GM23338 (cell line): ENCODE measurements at regions not wholly inside any gene's neighbourhood (a gene's known extent, or its start where the extent isn't known, plus 50 kb on each side); places are given as distances from the start of the nearest gene placed in this dataset.

Experiments
- ATAC-seq: fragments of 200-7000 bp; cut with Tn5 transposase; 3 replicates; pipeline ENCODE4 v1.9.1; 2020
- DNase-seq: peaks from one replicate; pipeline ENCODE4 v3.0.0-alpha.2; 2015; ENCODE audit warnings: low spot score
- H2AFZ ChIP-seq: fragments of 200-600 bp; sonication (generic); 2 replicates; pipeline ENCODE4 v1.8.0; 2016; ENCODE audit warnings: antibody characterized with exemption, mild to moderate bottlenecking, moderate library complexity
- H3F3A ChIP-seq: fragments of 200-600 bp; sonication (generic); replicated peaks from 2 replicates; pipeline ENCODE4 v1.8.0; 2017; ENCODE audit warnings: antibody characterized with exemption, mixed run types, low read depth
- H3K27ac ChIP-seq: fragments of 200-600 bp; sonication (generic); 2 replicates; pipeline ENCODE4 v1.6.1; 2016; ENCODE audit warnings: low read depth
- H3K27me3 ChIP-seq: fragments of 200-600 bp; sonication (generic); 2 replicates; pipeline ENCODE4 v1.8.0; 2016; ENCODE audit warnings: mild to moderate bottlenecking, mixed run types, moderate library complexity; ENCODE audit not compliant: insufficient read depth
- H3K36me3 ChIP-seq: fragments of 200-600 bp; sonication (generic); 2 replicates; pipeline ENCODE4 v1.8.0; 2016; ENCODE audit warnings: mild to moderate bottlenecking; ENCODE audit not compliant: insufficient read depth
- H3K4me1 ChIP-seq: fragments of 200-600 bp; sonication (generic); 2 replicates; pipeline ENCODE4 v1.8.0; 2016; ENCODE audit warnings: mild to moderate bottlenecking, moderate library complexity; ENCODE audit not compliant: insufficient read depth
- H3K4me2 ChIP-seq: fragments of 200-600 bp; sonication (generic); 2 replicates; pipeline ENCODE4 v1.7.1; 2017; ENCODE audit warnings: mixed run types
- H3K4me3 ChIP-seq: fragments of 200-600 bp; sonication (generic); 2 replicates; pipeline ENCODE4 v1.6.1; 2016; ENCODE audit warnings: mixed run types
- H3K79me2 ChIP-seq: fragments of 200-600 bp; sonication (generic); replicated peaks from 2 replicates; pipeline ENCODE4 v1.8.0; 2017; ENCODE audit warnings: mild to moderate bottlenecking; ENCODE audit not compliant: insufficient read depth
- H3K9me2 ChIP-seq: fragments of 200-600 bp; sonication (generic); 2 replicates; pipeline ENCODE4 v1.8.0; 2017; ENCODE audit not compliant: insufficient read depth
- H4K20me1 ChIP-seq: fragments of 200-600 bp; sonication (generic); replicated peaks from 2 replicates; pipeline ENCODE4 v1.8.0; 2017; ENCODE audit warnings: mild to moderate bottlenecking; ENCODE audit not compliant: insufficient read depth
- H3K27ac Mint-ChIP-seq: 2 replicates; pipeline ENCODE4 v1.8.0; 2020; ENCODE audit warnings: inconsistent platforms, mild to moderate bottlenecking, moderate library complexity, mixed read lengths
- H3K27me3 Mint-ChIP-seq: 3 replicates; pipeline ENCODE4 v1.8.0; 2022; ENCODE audit warnings: low read depth, mild to moderate bottlenecking, moderate library complexity, mixed read lengths, inconsistent platforms; ENCODE audit not compliant: insufficient read depth, poor library complexity
- H3K36me3 Mint-ChIP-seq: 3 replicates; pipeline ENCODE4 v1.8.0; 2021; ENCODE audit warnings: low read depth, mild to moderate bottlenecking, inconsistent platforms, moderate library complexity, mixed read lengths
- H3K4me1 Mint-ChIP-seq: 3 replicates; pipeline ENCODE4 v1.8.0; 2020; ENCODE audit warnings: mild to moderate bottlenecking, inconsistent platforms, mixed read lengths
- H3K4me3 Mint-ChIP-seq: 3 replicates; pipeline ENCODE4 v1.8.0; 2021; ENCODE audit warnings: moderate library complexity, mild to moderate bottlenecking, inconsistent platforms, mixed read lengths
- H3K9me3 Mint-ChIP-seq: 3 replicates; pipeline ENCODE4 v1.8.0; 2020; ENCODE audit warnings: moderate library complexity, mild to moderate bottlenecking, inconsistent platforms, mixed read lengths
- CREB1 ChIP-seq: fragments of 250-450 bp; sonication (Bioruptor Pico); IDR thresholded peaks from 2 replicates; pipeline ENCODE4 v1.5.0; 2020; ENCODE audit warnings: low read depth, mild to moderate bottlenecking, moderate library complexity
- EZH2 ChIP-seq: fragments of 200-600 bp; sonication (generic); IDR thresholded peaks from one replicate; pipeline ENCODE4 v1.8.0; 2017; ENCODE audit warnings: antibody characterized with exemption, mild to moderate bottlenecking, low read depth; ENCODE audit not compliant: unreplicated experiment
- EZH2phosphoT487 ChIP-seq: fragments of 200-600 bp; sonication (generic); IDR thresholded peaks from one replicate; pipeline ENCODE4 v1.8.1; 2018; ENCODE audit warnings: antibody characterized with exemption; ENCODE audit not compliant: unreplicated experiment
- JUNB ChIP-seq: IDR thresholded peaks from one replicate; pipeline ENCODE4 v1.6.1; 2016; ENCODE audit warnings: antibody characterized with exemption; ENCODE audit not compliant: unreplicated experiment
- NANOG ChIP-seq: IDR thresholded peaks from 2 replicates; pipeline ENCODE4 v1.6.1; 2016; ENCODE audit warnings: antibody characterized with exemption, borderline replicate concordance
- STAT1 ChIP-seq: IDR thresholded peaks from one replicate; pipeline ENCODE4 v1.6.1; 2016; ENCODE audit warnings: antibody characterized with exemption; ENCODE audit not compliant: unreplicated experiment
- ZNF331 ChIP-seq: fragments of 250-450 bp; sonication (Bioruptor Pico); IDR thresholded peaks from 2 replicates; pipeline ENCODE4 v1.5.0; 2020; ENCODE audit warnings: low read depth, mild to moderate bottlenecking, moderate library complexity
- TF ChIP-seq, protein P1 (sequence below): fragments of 250-450 bp; sonication (Bioruptor Pico); IDR thresholded peaks from 2 replicates; pipeline ENCODE4 v1.5.0; 2020; ENCODE audit warnings: mild to moderate bottlenecking, moderate library complexity
- TF ChIP-seq, protein P2 (sequence below), 2 experiments: fragments of 200-600 bp in 1 of 2; sonication (generic) in 1 of 2; conservative IDR thresholded peaks; 2 replicates each; pipeline versions ENCODE4 v1.5.1 to v1.6.1; 2016 to 2017; ENCODE audit warnings: antibody characterized with exemption in 2 of 2, low read depth in 2 of 2, mild to moderate bottlenecking in 2 of 2, moderate library complexity in 1 of 2
- TF ChIP-seq, protein P3 (sequence below): IDR thresholded peaks from 2 replicates; pipeline ENCODE4 v1.6.1; 2016; ENCODE audit warnings: antibody characterized with exemption

DNA sequence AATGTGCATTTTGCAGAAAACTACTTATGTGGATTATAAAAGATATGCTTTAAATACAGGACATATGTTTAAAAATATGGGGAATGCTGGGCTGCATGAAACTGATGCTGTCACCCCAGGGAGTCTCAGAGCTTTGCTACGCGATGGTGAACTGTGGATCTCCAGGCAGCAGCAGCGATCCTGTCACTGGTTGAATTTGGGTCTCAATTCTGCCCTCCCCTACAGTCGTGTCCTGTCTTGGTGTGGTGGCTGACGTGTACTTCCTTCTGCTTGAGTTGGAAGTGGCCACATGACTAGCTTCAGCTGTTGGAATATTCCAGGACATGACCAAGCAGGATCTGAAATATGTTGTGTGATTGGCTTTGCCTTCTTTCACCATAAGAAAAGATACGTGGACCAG lies 222.9 kb upstream of the AJAP1 start (continued):
- TF ChIP-seq, protein P1, sequence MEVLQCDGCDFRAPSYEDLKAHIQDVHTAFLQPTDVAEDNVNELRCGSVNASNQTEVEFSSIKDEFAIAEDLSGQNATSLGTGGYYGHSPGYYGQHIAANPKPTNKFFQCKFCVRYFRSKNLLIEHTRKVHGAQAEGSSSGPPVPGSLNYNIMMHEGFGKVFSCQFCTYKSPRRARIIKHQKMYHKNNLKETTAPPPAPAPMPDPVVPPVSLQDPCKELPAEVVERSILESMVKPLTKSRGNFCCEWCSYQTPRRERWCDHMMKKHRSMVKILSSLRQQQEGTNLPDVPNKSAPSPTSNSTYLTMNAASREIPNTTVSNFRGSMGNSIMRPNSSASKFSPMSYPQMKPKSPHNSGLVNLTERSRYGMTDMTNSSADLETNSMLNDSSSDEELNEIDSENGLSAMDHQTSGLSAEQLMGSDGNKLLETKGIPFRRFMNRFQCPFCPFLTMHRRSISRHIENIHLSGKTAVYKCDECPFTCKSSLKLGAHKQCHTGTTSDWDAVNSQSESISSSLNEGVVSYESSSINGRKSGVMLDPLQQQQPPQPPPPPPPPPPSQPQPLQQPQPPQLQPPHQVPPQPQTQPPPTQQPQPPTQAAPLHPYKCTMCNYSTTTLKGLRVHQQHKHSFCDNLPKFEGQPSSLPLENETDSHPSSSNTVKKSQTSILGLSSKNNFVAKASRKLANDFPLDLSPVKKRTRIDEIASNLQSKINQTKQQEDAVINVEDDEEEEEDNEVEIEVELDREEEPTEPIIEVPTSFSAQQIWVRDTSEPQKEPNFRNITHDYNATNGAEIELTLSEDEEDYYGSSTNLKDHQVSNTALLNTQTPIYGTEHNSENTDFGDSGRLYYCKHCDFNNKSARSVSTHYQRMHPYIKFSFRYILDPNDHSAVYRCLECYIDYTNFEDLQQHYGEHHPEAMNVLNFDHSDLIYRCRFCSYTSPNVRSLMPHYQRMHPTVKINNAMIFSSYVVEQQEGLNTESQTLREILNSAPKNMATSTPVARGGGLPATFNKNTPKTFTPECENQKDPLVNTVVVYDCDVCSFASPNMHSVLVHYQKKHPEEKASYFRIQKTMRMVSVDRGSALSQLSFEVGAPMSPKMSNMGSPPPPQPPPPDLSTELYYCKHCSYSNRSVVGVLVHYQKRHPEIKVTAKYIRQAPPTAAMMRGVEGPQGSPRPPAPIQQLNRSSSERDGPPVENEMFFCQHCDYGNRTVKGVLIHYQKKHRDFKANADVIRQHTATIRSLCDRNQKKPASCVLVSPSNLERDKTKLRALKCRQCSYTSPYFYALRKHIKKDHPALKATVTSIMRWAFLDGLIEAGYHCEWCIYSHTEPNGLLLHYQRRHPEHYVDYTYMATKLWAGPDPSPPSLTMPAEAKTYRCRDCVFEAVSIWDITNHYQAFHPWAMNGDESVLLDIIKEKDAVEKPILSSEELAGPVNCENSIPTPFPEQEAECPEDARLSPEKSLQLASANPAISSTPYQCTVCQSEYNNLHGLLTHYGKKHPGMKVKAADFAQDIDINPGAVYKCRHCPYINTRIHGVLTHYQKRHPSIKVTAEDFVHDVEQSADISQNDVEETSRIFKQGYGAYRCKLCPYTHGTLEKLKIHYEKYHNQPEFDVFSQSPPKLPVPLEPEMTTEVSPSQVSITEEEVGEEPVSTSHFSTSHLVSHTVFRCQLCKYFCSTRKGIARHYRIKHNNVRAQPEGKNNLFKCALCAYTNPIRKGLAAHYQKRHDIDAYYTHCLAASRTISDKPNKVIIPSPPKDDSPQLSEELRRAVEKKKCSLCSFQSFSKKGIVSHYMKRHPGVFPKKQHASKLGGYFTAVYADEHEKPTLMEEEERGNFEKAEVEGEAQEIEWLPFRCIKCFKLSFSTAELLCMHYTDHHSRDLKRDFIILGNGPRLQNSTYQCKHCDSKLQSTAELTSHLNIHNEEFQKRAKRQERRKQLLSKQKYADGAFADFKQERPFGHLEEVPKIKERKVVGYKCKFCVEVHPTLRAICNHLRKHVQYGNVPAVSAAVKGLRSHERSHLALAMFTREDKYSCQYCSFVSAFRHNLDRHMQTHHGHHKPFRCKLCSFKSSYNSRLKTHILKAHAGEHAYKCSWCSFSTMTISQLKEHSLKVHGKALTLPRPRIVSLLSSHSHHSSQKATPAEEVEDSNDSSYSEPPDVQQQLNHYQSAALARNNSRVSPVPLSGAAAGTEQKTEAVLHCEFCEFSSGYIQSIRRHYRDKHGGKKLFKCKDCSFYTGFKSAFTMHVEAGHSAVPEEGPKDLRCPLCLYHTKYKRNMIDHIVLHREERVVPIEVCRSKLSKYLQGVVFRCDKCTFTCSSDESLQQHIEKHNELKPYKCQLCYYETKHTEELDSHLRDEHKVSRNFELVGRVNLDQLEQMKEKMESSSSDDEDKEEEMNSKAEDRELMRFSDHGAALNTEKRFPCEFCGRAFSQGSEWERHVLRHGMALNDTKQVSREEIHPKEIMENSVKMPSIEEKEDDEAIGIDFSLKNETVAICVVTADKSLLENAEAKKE (CRISPR knock-in tag) = no peak
- TF ChIP-seq, protein P2, sequence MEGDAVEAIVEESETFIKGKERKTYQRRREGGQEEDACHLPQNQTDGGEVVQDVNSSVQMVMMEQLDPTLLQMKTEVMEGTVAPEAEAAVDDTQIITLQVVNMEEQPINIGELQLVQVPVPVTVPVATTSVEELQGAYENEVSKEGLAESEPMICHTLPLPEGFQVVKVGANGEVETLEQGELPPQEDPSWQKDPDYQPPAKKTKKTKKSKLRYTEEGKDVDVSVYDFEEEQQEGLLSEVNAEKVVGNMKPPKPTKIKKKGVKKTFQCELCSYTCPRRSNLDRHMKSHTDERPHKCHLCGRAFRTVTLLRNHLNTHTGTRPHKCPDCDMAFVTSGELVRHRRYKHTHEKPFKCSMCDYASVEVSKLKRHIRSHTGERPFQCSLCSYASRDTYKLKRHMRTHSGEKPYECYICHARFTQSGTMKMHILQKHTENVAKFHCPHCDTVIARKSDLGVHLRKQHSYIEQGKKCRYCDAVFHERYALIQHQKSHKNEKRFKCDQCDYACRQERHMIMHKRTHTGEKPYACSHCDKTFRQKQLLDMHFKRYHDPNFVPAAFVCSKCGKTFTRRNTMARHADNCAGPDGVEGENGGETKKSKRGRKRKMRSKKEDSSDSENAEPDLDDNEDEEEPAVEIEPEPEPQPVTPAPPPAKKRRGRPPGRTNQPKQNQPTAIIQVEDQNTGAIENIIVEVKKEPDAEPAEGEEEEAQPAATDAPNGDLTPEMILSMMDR (conservative IDR thresholded peaks at IDR 0.05; ENCODE audit: low read depth in 2 of 2) = no peak

DNA sequence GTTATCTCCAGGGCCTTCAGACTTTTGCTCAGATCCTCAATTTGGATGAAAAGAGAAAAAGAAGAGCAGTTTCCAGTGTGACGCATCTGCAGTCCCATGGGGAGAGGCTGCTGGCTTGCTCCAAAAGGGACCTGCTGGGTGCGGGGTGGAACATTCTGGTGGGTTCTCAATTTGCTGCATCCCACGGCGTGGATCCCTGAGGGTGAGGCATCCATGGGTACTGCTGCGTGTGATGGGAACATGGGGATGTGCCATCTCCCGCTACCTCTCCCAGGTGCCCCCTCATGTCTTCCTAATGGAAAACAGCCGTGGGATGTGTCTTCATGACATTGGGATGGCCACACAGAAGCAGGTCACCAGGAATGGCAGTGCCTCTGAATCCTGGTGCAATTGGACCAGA lies 221.3 kb upstream of the AJAP1 start:
- Histone ChIP-seq H3K27ac (no peak overlapping the region), H3K36me3 (peaks cover 3% of the 10 kb centered on the region; the same call in 1 of the 2 replicates), H4K20me1 (no peaks in the 10 kb centered on the region), H3K4me3 (no peak overlapping the region), H3F3A (no peaks in the 10 kb centered on the region; the same call in 1 of the 2 replicates), H2AFZ (no peak overlapping the region), H3K4me1 (no peaks in the 10 kb centered on the region), H3K9me2 (no peaks in the 10 kb centered on the region), H3K4me2 (no peak overlapping the region), H3K79me2 (no peaks in the 10 kb centered on the region), H3K27me3 (no peaks in the 10 kb centered on the region)
- DNase-seq (no peak), ATAC-seq (no peak)
- Mint-ChIP-seq H3K27ac (no peak overlapping the region), H3K27me3 (peaks cover 6% of the 10 kb centered on the region), H3K4me1 (no peaks in the 10 kb centered on the region), H3K36me3 (peaks cover 37% of the 10 kb centered on the region), H3K9me3 (peaks cover 99% of the 10 kb centered on the region), H3K4me3 (no peak overlapping the region)
- TF ChIP-seq JUNB = no peak
- TF ChIP-seq CREB1 = no peak
- TF ChIP-seq, protein P3, sequence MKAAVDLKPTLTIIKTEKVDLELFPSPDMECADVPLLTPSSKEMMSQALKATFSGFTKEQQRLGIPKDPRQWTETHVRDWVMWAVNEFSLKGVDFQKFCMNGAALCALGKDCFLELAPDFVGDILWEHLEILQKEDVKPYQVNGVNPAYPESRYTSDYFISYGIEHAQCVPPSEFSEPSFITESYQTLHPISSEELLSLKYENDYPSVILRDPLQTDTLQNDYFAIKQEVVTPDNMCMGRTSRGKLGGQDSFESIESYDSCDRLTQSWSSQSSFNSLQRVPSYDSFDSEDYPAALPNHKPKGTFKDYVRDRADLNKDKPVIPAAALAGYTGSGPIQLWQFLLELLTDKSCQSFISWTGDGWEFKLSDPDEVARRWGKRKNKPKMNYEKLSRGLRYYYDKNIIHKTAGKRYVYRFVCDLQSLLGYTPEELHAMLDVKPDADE = no peak
- no peak for TF ChIP-seq NANOG
- no peak for TF ChIP-seq EZH2phosphoT487
- no peak for TF ChIP-seq ZNF331 (CRISPR knock-in tag)
- no peak for TF ChIP-seq EZH2
- no peak for TF ChIP-seq STAT1
- TF ChIP-seq, protein P2 (conservative IDR thresholded peaks at IDR 0.05; ENCODE audit: low read depth in 2 of 2) = no peak
